LoVo (cell line): ENCODE measurements at regions not wholly inside any gene's neighbourhood (a gene's known extent, or its start where the extent isn't known, plus 50 kb on each side); places are given as distances from the start of the nearest gene placed in this dataset.
A peak's percentile ranks its signal among the peaks of the same experiment; 100 is the strongest.
"Not testable (repeated sequence)": the region's sequence is repeated elsewhere in the genome, so short reads cannot be mapped to it uniquely, and the experiment has no call there.

Source experiments
- DNase-seq: peaks from one replicate; pipeline ENCODE4 v3.0.0-alpha.2; 2016; ENCODE audit warnings: low spot score

- no peak for DNase-seq
Measured at GRCh38 chr21:32884062-32884461, 112.5 kb upstream of the PAXBP1 start.

- peak; percentile 55 for DNase-seq
Measured at GRCh38 chr21:32886339-32886738, 114.8 kb upstream of the PAXBP1 start.

DNA sequence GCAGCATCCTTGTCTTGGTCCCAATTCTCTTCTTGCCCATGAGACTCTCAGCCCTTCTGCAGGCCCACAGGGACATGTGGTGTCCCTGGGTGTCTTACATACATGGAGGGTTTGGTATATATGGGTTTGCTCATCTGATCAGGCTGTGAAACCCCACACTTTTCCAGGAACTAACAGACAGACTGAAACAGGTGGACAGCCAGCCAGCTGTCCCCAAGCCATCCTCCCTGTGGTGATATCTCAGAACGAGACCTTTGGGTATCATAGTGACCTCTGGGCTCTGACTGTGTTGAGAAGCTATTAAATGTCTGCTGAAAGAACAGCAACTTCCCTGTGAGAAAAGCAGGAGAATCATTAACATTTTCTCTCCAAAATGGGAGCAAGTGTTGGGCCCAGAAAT is 115.5 kb upstream of the PAXBP1 start:
- DNase-seq = no peak

DNA sequence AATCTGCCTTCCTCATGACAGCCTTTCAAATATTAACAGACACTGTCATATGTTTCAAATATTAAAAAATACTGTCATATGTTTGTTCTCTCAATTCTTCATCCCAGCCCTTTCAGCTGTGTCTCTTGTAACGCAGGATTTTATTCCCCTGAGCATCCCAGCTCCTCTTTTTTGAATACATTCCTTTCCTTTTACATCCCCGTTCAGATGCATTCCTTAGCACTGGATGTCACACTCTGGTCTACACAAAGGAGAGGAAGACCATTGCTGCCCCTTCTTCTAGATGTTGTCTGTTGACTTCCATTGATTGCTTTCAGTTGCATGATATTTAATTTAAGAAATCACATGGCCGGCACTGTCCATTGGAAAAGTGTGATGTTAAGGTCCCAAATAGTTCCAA is 117.4 kb upstream of the PAXBP1 start:
- no peak for DNase-seq

GRCh38 chr21:32889596-32889995 is 118.0 kb upstream of the PAXBP1 start:
- no peak for DNase-seq

DNA sequence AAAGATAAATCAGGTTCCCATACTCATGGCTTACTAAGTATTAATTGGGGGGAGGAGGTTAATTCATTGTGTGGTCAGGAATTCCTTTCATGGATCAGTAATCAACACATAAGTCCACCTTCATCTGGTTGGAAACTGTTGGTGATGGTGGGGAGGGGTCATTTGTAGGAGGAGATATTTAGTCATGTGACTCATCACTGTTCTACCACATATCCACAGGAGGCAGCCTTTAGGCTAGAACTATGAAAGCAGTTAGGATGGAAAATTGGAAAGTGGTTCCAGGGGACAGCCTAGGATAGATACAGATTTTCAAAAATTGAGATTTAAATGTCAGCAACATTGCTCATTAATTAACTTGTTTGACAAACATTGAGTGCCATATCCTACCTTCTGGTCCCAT is 122.8 kb upstream of the PAXBP1 start:
- no peak for DNase-seq

DNA sequence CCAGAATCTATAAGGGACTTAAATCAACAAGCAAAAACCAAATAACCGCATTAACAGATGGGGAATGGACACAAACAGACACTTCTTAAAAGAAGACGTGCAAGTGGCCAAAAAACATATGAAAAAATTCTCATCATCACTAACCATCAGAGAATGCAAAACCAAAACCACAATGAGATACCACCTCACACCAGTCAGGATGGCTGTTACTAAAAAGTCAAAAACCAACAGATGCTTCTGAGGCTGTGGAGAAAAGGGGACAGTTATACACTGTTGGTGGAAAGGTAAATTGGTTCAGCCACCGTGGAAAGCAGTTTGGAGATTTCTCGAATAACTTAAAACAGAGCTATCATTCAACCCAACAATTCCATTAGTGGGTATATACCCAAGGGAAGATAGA is 124.9 kb upstream of the OLIG2 start:
- DNase-seq = no peak

DNA sequence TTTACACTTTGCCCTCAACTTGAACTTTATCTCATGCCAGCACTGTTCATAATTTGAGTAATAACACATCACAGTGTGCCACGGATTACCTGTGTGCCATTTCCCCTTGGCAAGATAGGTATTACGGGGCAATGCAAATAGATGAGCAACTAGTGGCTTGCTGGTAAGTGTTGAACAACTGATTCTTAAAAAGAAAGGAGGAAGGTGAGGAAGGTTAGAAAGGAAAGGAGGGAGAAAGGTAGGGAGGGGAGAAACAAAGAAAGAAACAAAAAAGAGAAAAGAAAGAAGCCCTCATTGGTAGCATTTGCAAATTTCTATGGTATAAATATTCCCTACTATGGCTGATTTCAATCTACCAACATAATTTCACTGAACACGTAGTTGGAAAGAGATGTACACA is 118.2 kb upstream of the OLIG2 start:
- DNase-seq = no peak

GRCh38 chr21:32908534-32908933 is 117.2 kb upstream of the OLIG2 start:
- no peak for DNase-seq

DNA sequence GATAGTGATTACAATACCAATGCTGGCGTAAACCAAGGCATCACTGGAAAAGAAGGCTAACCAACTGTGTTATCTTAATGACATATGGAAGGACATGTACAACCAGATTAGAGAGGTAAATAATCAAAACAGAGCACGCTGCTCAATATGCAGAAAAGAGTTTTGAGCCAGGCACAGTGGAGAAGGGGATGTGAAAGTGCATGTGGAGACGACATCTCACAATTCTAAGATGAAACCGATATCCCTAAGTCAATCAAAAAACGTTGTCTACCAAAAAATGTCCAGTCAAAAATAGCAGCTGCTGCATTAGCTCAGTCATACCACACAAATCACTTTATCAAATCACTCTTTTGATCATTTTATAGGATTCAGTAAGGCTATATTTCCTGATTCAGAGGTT is 116.3 kb upstream of the OLIG2 start:
- DNase-seq = no peak

DNA sequence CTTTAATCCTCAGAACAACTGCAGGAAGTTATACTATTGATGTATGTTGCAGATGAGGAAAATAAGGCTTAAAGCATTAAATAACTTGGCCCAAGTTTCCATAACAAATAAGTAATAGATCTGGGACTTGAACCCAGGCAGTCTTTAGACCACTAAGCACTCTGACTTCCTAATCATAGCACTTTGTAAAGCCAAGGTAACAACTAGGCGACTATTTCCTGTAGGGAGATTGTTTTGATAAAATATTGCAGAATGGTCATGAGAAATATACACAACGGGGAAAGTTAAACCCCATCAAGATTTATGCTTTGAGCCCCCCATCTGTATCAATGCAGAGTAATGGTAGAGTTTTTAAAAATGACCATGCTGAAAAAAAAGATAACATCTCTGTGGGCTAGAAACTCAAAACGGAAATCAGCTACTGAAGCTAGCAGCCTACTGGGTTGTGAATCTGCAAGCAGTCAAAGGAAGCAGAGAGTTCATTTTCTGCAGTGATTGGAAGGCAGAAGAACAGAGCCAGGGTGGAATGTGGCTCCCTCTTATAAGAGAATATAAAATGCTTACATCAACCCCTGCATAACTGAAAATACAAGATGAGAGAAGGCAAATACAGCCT is 111.2 kb upstream of the OLIG2 start:
- DNase-seq = no peak

- DNase-seq = no peak
Measured at GRCh38 chr21:32915099-32915498, 110.6 kb upstream of the OLIG2 start.

DNA sequence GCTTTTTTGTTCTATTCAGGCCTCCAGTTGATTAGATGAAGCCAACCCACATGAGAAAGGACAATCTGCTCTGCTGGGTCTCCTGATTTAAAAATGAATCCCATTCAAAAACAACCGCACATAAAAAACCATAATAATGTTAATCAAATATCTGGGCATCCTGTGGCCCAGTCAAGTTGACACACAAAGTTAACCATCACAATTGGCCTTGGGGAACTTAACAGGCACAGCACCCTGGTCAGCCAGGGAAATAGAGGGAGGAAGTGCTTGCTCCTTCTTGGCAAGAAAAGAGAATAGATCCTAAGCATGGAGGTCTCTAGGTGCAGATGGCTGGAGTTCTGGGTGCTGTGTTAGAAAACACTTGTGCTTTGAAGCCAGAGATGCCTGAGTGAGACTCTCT is 109.6 kb upstream of the OLIG2 start:
- DNase-seq = no peak

- peak; percentile 8 for DNase-seq
Measured at GRCh38 chr21:32916522-32917099, 109.1 kb upstream of the OLIG2 start.

DNA sequence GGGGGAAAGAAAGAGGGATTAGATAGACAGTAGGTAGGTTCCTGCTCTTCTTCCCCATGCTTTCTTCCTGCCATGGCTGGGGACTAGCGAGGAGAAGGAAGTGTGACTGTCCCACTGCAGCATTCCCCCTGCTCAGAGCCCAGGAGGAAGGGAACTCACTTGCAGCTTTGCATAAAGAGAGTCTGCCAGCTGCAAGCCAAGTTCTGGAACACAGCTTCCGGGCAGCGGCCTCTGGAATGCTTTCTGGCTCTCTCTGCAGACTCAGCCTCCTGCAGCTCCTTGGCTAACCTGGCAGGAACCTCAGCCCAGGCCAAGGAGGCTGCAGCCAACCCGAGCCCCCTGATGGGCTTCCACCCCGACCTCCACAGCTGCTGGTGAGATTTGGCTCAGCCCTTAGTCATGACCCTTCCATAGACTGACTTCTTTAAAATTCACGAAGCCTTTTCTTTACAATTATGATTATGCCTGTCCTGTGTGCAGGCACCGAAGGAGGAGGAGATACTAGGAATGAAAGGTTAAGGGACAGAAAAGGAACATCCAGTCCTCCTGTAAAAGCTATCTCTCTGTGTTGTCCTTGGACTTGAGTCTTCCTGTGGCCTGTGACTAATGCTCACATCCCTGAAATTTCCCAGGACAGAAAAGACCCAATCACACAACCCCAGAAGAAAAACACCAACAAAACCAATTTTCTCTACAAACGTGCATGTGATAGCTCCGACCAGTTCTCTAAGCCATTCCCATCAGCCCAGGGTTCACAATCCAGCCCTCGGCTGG is 108.2 kb upstream of the OLIG2 start:
- DNase-seq = no peak

- no peak for DNase-seq
Measured at GRCh38 chr21:32918478-32919120, 107.1 kb upstream of the OLIG2 start.

DNA sequence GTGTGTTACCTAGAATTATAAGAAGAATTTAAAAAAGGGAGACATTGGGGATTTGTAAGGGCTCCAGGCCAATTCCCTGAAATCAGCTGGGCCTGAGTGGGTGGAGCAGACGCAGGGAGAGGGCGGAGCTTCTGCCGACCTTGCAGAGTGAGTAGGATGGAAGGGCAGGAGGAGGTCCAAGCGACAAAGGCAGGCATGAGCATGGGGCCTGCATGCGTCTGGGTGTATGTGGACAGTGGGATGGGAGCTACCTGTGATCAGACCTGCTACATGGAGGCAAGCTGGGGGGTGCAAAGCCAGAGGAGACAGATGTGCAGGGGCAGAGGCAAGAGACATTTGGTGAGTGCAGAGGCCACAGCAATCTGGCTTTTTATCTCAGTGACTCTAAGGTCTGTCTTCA is 105.3 kb upstream of the OLIG2 start:
- no peak for DNase-seq

GRCh38 chr21:32921632-32922230 is 104.0 kb upstream of the OLIG2 start:
- no peak for DNase-seq

DNA sequence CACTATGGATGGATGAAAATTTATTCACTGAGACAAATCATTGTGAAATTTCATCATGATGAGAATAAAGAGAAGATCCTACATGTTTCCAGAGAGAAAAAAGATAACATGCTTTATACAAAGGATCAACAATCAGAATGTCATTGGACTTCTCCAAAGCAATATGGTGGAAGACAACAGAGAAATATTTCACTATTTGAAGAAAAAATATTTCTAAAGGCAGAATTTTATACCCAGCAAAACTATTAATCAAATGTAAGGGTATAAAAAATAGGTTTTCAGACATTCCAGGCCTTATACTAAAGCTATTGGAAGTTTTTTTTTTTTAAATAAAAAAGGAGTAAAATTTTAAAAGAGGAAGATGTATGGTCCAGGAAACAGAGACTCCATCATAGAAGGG is 100.6 kb upstream of the OLIG2 start:
- DNase-seq = no peak

DNA sequence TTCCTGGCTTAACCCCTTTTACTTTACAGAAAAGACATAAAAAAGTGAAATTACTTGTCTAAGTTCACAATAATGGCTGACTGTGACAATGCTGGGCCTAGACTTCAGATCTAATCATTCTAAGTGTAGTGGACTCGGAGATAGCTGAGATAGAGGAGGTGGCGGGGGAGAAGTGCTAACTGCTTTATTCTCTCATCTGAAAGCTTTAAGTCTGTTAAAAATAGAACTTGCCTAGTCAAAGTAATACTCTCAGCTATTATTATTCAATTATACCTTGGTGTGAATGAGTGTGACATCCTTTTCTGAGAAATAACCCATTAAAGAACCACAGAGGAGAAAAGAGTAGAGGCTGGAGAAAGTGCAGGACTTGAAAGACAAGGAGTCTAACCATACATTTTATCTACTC is 96.1 kb upstream of the OLIG2 start:
- no peak for DNase-seq

DNA sequence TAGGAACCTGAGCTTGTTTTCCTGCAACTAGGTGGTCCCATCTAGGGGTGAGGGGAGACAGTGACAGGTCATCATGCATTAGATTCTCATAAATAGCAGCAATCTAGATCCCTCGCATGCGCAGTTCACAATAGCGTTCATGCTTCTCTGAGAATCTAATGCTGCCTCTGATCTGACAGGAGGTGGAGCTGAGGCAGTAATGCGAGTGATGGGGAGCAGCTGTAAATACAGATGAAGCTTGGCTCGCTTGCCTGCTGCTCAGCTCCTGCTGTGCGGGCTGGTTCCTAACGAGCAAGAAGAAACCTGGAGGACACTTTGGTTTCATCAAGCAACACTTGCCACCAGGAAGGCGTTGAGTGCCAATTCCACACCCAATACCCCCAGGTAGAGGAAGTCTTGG is 95.1 kb upstream of the OLIG2 start:
- DNase-seq = no peak

- DNase-seq = not testable (repeated sequence)
Measured at GRCh38 chr21:32934068-32934467, 91.7 kb upstream of the OLIG2 start.

DNA sequence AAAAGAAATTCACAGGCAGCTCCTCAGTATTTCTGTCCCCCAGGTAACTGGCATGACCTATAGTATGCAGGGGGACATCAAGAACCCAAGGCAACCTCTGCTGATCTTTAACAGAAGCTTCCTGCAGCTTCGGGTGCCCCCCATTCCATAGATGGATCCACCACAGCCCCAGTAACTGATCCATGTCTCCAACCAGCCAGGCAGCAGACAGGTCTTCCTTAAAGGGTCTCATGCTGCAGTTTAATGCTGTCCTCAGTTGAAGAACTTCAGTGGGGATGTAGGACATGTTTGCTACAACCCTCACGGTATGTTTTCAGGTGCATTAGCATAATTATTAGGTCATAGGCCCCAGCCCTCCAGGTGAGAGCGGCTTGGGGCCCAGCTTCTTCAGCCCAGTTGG is 90.9 kb upstream of the OLIG2 start:
- no peak for DNase-seq
